Vagina (tissue), 2 donors: ENCODE measurements at regions not wholly inside any gene's neighbourhood (a gene's known extent, or its start where the extent isn't known, plus 50 kb on each side); places are given as distances from the start of the nearest gene placed in this dataset.

Experiments
- CTCF ChIP-seq, 3 experiments: fragments of 450-650 bp in 2 of 3; fragments of 200-600 bp in 1 of 3; sonication (generic) in 1 of 3; IDR thresholded peaks; one replicate each; pipeline ENCODE4 v1.5.1; 2017 to 2019; ENCODE audit warnings: antibody characterized with exemption in 3 of 3, mild to moderate bottlenecking in 2 of 3, moderate library complexity in 2 of 3
- POLR2A ChIP-seq, 2 donors: fragments of 450-650 bp; IDR thresholded peaks; one replicate each; pipeline ENCODE4 v1.6.1; 2017; ENCODE audit warnings: antibody characterized with exemption in 2 of 2, mild to moderate bottlenecking in 2 of 2, moderate library complexity in 2 of 2
- POLR2AphosphoS5 ChIP-seq, 2 donors: sonication (generic); formaldehyde crosslinking; IDR thresholded peaks; one replicate each; pipeline ENCODE4 v1.9.0; 2017; ENCODE audit warnings: antibody characterized with exemption in 2 of 2, mild to moderate bottlenecking in 2 of 2, low read depth in 1 of 2; ENCODE audit not compliant: insufficient read depth in 1 of 2

- TF ChIP-seq CTCF (IDR thresholded peaks at IDR 0.05) (no peak), POLR2A (IDR thresholded peaks at IDR 0.05) (no peak), POLR2AphosphoS5 (IDR thresholded peaks at IDR 0.05; ENCODE audit: insufficient read depth in 1 of 2, low read depth in 1 of 2) (no peak)
Observed at GRCh38 chr2:193496786-193497185, 1302.1 kb upstream of the TMEFF2 start.
